ENCODE measurements at regions not wholly inside any gene's neighbourhood (a gene's known extent, or its start where the extent isn't known, plus 50 kb on each side); places are given as distances from the start of the nearest gene placed in this dataset.
"Not testable (repeated sequence)": the region's sequence is repeated elsewhere in the genome, so short reads cannot be mapped to it uniquely, and the experiment has no call there.

- DNase-seq (ENCODE audit: low read depth): no peak
These were observed 550.4 kb upstream of the SGO1 start for GRCh38 chr3:20736287-20736852.

DNA sequence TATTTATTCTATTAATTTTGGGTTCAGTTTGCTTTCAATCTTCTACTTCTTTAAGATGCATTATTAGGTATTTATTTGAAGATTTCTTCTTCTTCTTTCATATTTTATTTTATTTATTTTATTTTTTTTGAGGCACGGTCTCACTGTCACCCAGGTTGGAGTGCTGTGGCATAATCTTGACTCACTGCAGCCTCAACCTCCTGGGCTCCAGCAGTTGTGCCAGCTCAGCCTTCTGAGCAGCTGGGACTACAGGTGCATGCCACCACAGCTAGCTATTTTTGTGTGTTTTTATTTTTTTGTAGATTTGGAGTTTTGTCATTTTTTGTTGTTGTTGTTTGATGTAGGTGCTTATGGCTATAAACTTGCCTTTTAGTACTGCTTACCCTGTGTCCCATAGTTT, 543.2 kb upstream of the SGO1 start:
- no peak for DNase-seq (ENCODE audit: low read depth)

DNA sequence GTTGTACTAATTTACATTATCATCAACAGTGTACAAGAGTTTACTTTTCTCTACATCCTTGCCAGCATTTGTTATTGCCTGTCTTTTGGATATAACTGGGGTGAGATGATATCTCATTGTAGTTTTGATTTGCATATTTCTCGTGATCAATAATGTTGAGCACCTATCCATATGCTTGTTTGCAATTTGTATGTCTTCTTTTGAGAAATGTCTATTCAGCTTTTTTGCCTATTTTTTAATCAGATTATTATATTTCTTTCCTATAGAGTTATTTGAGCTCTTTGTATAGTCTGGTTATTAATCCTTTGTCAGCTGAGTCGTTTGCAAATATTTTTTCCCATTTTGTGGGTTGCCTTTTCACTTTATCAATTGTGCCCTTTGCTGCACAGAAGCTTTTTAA, 540.8 kb upstream of the SGO1 start:
- DNase-seq (ENCODE audit: low read depth): no peak

DNA sequence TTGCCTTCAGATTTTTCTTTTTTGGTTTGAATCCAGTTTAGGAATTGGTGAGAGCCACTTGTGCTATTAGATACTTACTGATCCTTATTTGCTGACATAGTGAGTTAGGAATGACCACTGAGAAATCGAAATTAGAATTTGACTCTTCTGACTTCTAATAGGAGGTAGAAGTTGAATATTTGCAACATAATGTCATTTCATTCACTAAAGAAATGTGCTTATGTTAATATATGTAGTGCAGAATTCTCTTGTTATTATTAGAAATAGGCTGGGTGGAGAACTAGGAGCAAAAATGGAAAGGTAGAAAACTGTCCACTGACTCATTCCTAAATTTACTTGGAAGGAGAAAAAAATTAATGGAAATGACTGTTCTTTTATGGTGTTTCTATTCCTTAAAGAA, 538.2 kb upstream of the SGO1 start:
- DNase-seq (ENCODE audit: low read depth): no peak

DNA sequence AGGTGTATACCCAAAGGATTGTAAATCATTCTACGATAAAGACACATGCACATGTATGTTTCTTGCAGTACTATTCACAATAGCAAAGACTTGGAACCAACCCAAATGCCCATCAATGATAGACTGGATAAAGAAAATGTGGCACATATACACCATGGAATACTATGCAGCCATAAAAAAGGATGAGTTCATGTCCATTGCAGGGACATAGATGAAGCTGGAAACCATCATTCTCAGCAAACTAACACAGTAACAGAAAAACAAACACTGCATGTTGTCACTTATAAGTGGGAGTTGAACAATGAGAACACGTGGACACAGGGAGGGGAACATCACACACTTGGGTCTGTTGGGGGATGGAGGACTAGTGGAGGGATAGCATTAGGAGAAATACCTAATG, 530.4 kb upstream of the SGO1 start:
- not testable (repeated sequence) for DNase-seq (ENCODE audit: low read depth)

GRCh38 chr3:20701641-20702040, 515.6 kb upstream of the SGO1 start:
- no peak for DNase-seq (ENCODE audit: low read depth)

GRCh38 chr3:20700714-20701113, 514.7 kb upstream of the SGO1 start:
- DNase-seq (ENCODE audit: low read depth): no peak

DNA sequence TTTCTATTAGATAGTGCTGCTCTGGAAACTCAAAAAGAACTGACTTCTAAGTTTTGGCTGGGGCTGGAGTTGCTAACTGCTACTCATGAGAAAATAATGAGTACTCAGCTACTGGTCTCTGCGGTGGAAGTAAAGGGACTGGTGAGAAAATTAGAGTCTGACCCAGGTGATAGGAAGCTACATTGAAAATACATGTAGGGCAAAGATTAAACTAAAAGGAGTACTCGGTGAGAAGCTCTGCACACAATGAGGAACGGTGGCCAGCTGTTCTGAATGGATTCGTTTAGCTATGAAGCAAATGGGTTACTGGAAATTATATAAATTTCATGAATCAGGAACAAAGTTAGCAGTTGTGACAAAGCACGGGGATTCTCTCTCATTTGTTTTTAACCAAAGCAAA, 512.9 kb upstream of the SGO1 start:
- DNase-seq (ENCODE audit: low read depth): no peak

GRCh38 chr3:20696388-20697150, 510.6 kb upstream of the SGO1 start:
- no peak for DNase-seq (ENCODE audit: low read depth)

GRCh38 chr3:20692675-20693074, 506.7 kb upstream of the SGO1 start:
- DNase-seq (ENCODE audit: low read depth): no peak

GRCh38 chr3:20683910-20684309, 497.9 kb upstream of the SGO1 start:
- DNase-seq (ENCODE audit: low read depth): no peak

DNA sequence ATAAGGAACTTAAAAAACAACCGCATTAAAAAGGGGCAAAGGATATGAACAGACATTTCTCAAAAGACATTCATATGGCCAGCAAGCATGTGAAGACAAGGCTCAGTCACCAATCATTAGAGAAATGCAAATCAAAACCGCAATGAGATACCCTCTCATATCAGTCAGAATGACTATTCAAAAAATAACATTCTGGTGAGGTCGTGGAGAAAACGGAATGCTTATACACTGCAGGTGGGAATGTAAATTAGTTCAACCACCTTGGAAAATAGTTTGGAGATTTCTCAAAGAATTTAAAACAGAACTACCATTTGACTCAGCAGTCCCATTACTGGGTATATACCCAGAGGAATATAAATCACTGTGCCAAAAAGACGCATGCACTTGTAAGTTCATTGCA, 496.6 kb upstream of the SGO1 start:
- no peak for DNase-seq (ENCODE audit: low read depth)

- no peak for DNase-seq (ENCODE audit: low read depth)
These were observed 495.1 kb upstream of the SGO1 start for GRCh38 chr3:20680990-20681628.

- no peak for DNase-seq (ENCODE audit: low read depth)
These were observed 487.9 kb upstream of the SGO1 start for GRCh38 chr3:20673866-20674265.

- DNase-seq (ENCODE audit: low read depth): no peak
These were observed 483.7 kb upstream of the SGO1 start for GRCh38 chr3:20669675-20670074.

GRCh38 chr3:20669184-20669583, 483.2 kb upstream of the SGO1 start:
- no peak for DNase-seq (ENCODE audit: low read depth)

DNA sequence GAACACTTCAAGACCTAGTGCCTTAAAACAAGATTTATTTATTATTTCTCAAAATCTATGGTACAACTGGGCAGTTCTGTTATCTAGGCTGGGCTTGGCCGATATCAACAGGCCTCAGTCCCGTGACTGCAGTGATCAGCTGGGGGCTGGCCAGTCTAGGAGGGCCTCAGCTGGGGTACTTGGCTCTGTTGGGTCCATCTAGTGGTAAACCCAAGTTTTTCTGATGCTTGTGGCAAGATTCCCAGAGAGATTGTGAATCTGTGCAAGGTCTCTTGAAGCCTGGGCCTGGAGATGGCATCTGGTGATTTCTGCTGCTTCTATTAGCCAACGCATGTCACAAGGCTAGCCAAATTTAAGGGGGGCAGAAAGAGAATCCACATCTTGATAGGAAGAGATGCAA, 482.4 kb upstream of the SGO1 start:
- DNase-seq (ENCODE audit: low read depth): no peak

GRCh38 chr3:20666091-20666490, 480.1 kb upstream of the SGO1 start:
- DNase-seq (ENCODE audit: low read depth): no peak

- DNase-seq (ENCODE audit: low read depth): no peak
These were observed 472.5 kb upstream of the SGO1 start for GRCh38 chr3:20658491-20658890.

GRCh38 chr3:20657560-20657959, 471.6 kb upstream of the SGO1 start:
- DNase-seq (ENCODE audit: low read depth): no peak

GRCh38 chr3:20652231-20652986, 466.4 kb upstream of the SGO1 start:
- no peak for DNase-seq (ENCODE audit: low read depth)

DNA sequence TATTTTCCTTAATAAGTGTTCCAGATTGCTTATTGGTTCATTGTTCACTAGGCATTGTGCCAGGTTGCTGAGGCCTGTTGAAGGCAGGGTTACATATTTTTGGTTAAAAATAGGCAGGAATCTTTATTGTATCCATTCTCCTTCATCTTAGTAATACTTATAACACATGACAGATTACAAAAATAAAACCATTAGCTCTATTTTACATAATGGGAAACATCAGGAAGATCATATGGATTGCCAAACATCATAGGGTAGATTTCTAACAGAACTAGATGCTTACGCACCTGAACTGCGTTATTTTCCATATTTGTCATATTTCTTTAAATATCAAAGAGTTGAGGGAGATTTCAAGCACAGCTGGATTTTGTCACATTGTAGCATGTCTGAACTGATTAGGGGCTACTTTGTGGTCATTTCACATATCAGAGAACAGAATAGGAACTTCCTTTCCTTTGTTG, 462.9 kb upstream of the SGO1 start:
- no peak for DNase-seq (ENCODE audit: low read depth)

- DNase-seq (ENCODE audit: low read depth): no peak
These were observed 462.3 kb upstream of the SGO1 start for GRCh38 chr3:20648294-20648693.
